Lower lobe of right lung (tissue), 2 donors: ENCODE measurements at regions not wholly inside any gene's neighbourhood (a gene's known extent, or its start where the extent isn't known, plus 50 kb on each side); places are given as distances from the start of the nearest gene placed in this dataset.

Source experiments
- ATAC-seq, 2 donors: fragments of 200-7000 bp; cut with Tn5 transposase; one replicate each; pipeline ENCODE4 v1.9.1; 2020 to 2022; ENCODE audit warnings: mild to moderate bottlenecking in 2 of 2, moderate library complexity in 2 of 2
- DNase-seq: peaks from one replicate; pipeline ENCODE4 v3.0.0-alpha.2; 2020
- H3K27ac ChIP-seq: fragments of 200-600 bp; one replicate; pipeline ENCODE4 v1.8.0; 2022
- H3K27me3 ChIP-seq: fragments of 200-600 bp; one replicate; pipeline ENCODE4 v1.8.0; 2022; ENCODE audit warnings: low read depth
- H3K36me3 ChIP-seq: fragments of 200-600 bp; one replicate; pipeline ENCODE4 v1.8.0; 2022; ENCODE audit warnings: mild to moderate bottlenecking
- H3K4me1 ChIP-seq: fragments of 200-600 bp; one replicate; pipeline ENCODE4 v1.8.0; 2022
- H3K4me3 ChIP-seq: fragments of 200-600 bp; one replicate; pipeline ENCODE4 v1.8.0; 2022; ENCODE audit warnings: mild to moderate bottlenecking
- H3K9me3 ChIP-seq: fragments of 200-600 bp; one replicate; pipeline ENCODE4 v1.8.0; 2022
- CTCF ChIP-seq: fragments of 200-600 bp; IDR thresholded peaks from one replicate; pipeline ENCODE4 v1.8.0; 2022; ENCODE audit warnings: antibody characterized with exemption, mild to moderate bottlenecking
- intact Hi-C: fragments of 100-400 bp; cut with DNase I; formaldehyde crosslinking; loops from one replicate; pipeline ENCODE4 v1.11.0; 2022
- donor health status: DM: no; HTN: yes; CAD: no; lungs with severe emphysema.

- Histone ChIP-seq H3K4me3 (no peak overlapping the region), H3K27me3 (no peaks in the 10 kb centered on the region), H3K9me3 (no peaks in the 10 kb centered on the region), H3K27ac (no peak overlapping the region), H3K4me1 (no peaks in the 10 kb centered on the region), H3K36me3 (no peaks in the 10 kb centered on the region)
- DNase-seq (no peak), ATAC-seq (no peak)
- TF ChIP-seq CTCF, result no peak
- intact Hi-C loops, result no loop called here
Observed at GRCh38 chr22:48689206-48689605, 1138.5 kb downstream of the BRD1 start.

GRCh38 chr22:48688366-48688765, 1139.3 kb downstream of the BRD1 start:
- H3K36me3 ChIP-seq, result no peaks in the 10 kb centered on the region
- H3K4me1 ChIP-seq, result no peaks in the 10 kb centered on the region
- no peak overlapping the region for H3K4me3 ChIP-seq
- TF ChIP-seq CTCF, result no peak
- H3K9me3 ChIP-seq, result no peaks in the 10 kb centered on the region
- intact Hi-C loops, result no loop called here
- no peak for ATAC-seq
- no peaks in the 10 kb centered on the region for H3K27me3 ChIP-seq
- H3K27ac ChIP-seq, result no peak overlapping the region
- DNase-seq, result no peak

DNA sequence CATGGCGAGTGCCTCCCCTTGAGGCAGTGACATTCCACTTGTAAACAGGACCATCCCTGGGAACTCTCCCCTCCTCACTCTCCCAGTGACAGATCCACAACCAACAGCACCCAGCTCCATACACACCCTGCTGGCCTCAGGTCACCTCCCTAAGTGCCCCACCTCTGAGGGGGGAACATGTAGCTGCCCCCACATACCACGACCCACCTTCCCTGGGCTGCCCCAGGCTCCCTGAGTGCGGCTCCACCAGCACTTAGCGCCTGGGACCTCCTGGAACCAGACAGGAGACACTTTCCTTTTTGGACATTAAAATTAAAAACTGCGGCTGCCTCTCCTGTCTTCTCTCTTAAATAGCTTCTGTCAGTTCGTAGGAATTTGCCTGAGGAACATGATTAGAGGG, 1140.1 kb downstream of the BRD1 start:
- Histone ChIP-seq H3K9me3 (no peaks in the 10 kb centered on the region), H3K4me3 (no peak overlapping the region), H3K4me1 (no peaks in the 10 kb centered on the region), H3K27me3 (no peaks in the 10 kb centered on the region), H3K27ac (no peak overlapping the region), H3K36me3 (no peaks in the 10 kb centered on the region)
- no peak for TF ChIP-seq CTCF
- DNase-seq, result no peak
- ATAC-seq, result no peak
- intact Hi-C loops, result no loop called here

GRCh38 chr22:48686694-48687302, 1140.9 kb downstream of the BRD1 start:
- TF ChIP-seq CTCF, result no peak
- Histone ChIP-seq H3K36me3 (no peaks in the 10 kb centered on the region), H3K4me1 (no peaks in the 10 kb centered on the region), H3K27ac (no peak overlapping the region), H3K27me3 (no peaks in the 10 kb centered on the region), H3K9me3 (no peaks in the 10 kb centered on the region), H3K4me3 (no peak overlapping the region)
- DNase-seq (no peak), ATAC-seq (no peak)
- intact Hi-C loops, result no loop called here

DNA sequence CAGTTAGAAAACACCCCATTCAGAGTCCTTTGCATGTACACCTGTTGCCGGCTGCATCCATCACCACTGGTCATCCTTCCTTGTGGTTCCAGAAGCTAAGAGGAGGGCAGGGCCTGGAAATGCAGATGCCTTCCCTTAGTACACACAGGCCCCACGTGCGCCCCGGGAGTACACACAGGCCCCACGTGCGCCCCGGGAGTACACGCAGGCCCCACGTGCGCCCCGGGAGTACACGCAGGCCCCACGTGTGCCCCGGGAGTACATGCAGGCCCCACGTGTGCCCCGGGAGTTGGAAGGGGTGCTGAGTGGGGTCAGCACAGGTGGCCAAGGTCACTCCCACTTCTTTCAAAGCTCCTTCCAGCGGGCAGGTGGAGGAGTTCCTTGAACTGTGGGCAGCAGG, 1141.9 kb downstream of the BRD1 start:
- Histone ChIP-seq H3K9me3 (no peaks in the 10 kb centered on the region), H3K27ac (no peak overlapping the region), H3K36me3 (no peaks in the 10 kb centered on the region), H3K27me3 (no peaks in the 10 kb centered on the region), H3K4me3 (no peak overlapping the region), H3K4me1 (no peaks in the 10 kb centered on the region)
- ATAC-seq (no peak), DNase-seq (no peak)
- no peak for TF ChIP-seq CTCF
- intact Hi-C loops, result no loop called here

GRCh38 chr22:48683640-48684039, 1144.0 kb downstream of the BRD1 start:
- intact Hi-C loops, result no loop called here
- TF ChIP-seq CTCF, result no peak
- no peaks in the 10 kb centered on the region for H3K27me3 ChIP-seq

More at GRCh38 chr22:48683640-48684039, 1144.0 kb downstream of the BRD1 start:
- H3K4me3 ChIP-seq, result no peak overlapping the region
- no peaks in the 10 kb centered on the region for H3K4me1 ChIP-seq
- H3K9me3 ChIP-seq, result no peaks in the 10 kb centered on the region
- H3K36me3 ChIP-seq, result no peaks in the 10 kb centered on the region
- H3K27ac ChIP-seq, result no peak overlapping the region
- no peak for DNase-seq
- ATAC-seq, result no peak
